ENCODE measurements at regions not wholly inside any gene's neighbourhood (a gene's known extent, or its start where the extent isn't known, plus 50 kb on each side); places are given as distances from the start of the nearest gene placed in this dataset.
A peak's percentile ranks its signal among the peaks of the same experiment; 100 is the strongest.
"Not testable (repeated sequence)": the region's sequence is repeated elsewhere in the genome, so short reads cannot be mapped to it uniquely, and the experiment has no call there.

DNA sequence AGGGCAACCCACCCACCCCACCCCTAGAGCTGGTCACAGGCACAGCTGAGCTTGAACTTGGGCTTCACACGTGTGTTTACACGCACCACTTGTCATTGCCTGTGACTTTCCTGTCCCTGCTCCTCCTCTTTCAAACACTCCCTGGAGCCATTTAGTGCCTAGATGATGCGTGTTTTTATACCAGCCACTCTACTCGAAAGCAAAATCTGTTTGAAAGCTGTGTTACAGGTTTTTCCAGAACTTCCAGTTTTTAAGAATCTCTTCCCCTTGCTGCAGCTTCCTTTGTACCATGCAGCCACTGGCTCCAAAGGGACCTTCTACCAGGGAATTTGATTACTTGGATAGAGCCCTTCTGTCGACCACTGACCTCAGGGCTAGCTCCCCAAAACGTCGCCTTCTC is 78.8 kb upstream of the SPRY4 start:
- no peaks in the 10 kb centered on the region for H3K27me3 Mint-ChIP-seq (ENCODE audit: unreplicated experiment)
- TF ChIP-seq, protein P1, sequence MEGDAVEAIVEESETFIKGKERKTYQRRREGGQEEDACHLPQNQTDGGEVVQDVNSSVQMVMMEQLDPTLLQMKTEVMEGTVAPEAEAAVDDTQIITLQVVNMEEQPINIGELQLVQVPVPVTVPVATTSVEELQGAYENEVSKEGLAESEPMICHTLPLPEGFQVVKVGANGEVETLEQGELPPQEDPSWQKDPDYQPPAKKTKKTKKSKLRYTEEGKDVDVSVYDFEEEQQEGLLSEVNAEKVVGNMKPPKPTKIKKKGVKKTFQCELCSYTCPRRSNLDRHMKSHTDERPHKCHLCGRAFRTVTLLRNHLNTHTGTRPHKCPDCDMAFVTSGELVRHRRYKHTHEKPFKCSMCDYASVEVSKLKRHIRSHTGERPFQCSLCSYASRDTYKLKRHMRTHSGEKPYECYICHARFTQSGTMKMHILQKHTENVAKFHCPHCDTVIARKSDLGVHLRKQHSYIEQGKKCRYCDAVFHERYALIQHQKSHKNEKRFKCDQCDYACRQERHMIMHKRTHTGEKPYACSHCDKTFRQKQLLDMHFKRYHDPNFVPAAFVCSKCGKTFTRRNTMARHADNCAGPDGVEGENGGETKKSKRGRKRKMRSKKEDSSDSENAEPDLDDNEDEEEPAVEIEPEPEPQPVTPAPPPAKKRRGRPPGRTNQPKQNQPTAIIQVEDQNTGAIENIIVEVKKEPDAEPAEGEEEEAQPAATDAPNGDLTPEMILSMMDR (IDR thresholded peaks at IDR 0.05; ENCODE audit: partially characterized antibody, unreplicated experiment) = no peak
- H3K9me3 Mint-ChIP-seq (ENCODE audit: unreplicated experiment) = peaks cover 4% of the 10 kb centered on the region
- DNase-seq = no peak
- peaks cover 22% of the 10 kb centered on the region for H3K4me1 Mint-ChIP-seq (ENCODE audit: low read depth, unreplicated experiment)
- no peak overlapping the region for H3K27ac Mint-ChIP-seq (ENCODE audit: unreplicated experiment)
- H3K36me3 Mint-ChIP-seq (ENCODE audit: unreplicated experiment) = no peaks in the 10 kb centered on the region
- H3K4me3 Mint-ChIP-seq (ENCODE audit: unreplicated experiment) = no peak overlapping the region

DNA sequence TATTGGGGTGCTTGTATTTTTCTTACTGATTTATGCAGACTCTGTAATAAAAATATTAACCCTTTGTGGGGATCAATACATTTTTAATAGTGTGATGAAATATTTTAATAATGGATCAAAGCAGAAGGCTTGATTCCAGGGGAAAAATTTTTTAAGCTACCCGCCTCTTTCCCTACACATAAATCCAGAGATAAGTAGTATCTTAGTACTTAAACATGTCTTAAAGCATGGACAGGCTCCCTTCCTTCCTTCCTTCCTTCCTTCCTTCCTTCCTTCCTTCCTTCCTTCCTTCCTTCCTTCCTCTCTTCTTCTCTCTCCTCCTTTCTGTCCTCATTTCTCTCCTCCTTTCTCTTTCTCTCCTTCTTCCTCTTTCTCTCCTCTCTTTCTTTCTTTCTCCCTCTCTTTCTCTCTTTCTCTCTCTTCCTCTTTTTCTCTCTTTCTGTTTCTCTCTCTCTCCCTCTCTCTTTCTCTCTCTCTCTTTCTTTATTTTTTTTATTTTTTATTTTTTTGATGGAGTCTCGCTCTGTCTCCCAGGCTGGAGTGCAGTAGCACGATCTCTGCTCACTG is 78.0 kb upstream of the SPRY4 start:
- Mint-ChIP-seq H3K4me1 (ENCODE audit: low read depth, unreplicated experiment) (peaks cover 22% of the 10 kb centered on the region), H3K27me3 (ENCODE audit: unreplicated experiment) (no peaks in the 10 kb centered on the region), H3K36me3 (ENCODE audit: unreplicated experiment) (no peaks in the 10 kb centered on the region), H3K27ac (ENCODE audit: unreplicated experiment) (no peak overlapping the region), H3K9me3 (ENCODE audit: unreplicated experiment) (peaks cover 1% of the 10 kb centered on the region), H3K4me3 (ENCODE audit: unreplicated experiment) (no peak overlapping the region)
- TF ChIP-seq, protein P1 (IDR thresholded peaks at IDR 0.05; ENCODE audit: partially characterized antibody, unreplicated experiment) = no peak
- no peak for DNase-seq

DNA sequence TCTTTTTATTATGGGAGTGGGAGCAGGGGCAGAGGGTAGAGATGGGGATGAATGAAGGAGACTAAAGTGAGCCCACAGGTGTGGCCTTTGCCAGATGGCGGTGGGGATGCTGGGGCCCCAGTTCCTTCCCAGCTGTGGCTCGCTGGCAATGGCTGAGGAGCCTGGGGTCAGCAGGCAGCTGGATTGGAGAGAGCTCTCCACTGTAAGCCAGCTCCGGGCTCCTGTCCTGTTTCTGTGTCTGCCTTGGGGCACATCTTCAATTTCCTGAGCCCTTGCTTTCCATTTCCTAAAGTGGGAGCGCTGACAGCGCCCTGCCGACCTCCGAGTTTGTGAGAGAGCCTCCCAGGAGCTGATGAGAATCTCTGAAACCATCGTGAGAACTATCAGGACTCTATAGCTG is 75.6 kb upstream of the SPRY4 start:
- Mint-ChIP-seq H3K27ac (ENCODE audit: unreplicated experiment) (no peak overlapping the region), H3K4me3 (ENCODE audit: unreplicated experiment) (no peak overlapping the region), H3K36me3 (ENCODE audit: unreplicated experiment) (peaks cover 18% of the 10 kb centered on the region), H3K4me1 (ENCODE audit: low read depth, unreplicated experiment) (peaks cover 22% of the 10 kb centered on the region), H3K9me3 (ENCODE audit: unreplicated experiment) (peaks cover 8% of the 10 kb centered on the region), H3K27me3 (ENCODE audit: unreplicated experiment) (peaks cover 4% of the 10 kb centered on the region)
- DNase-seq = no peak
- TF ChIP-seq, protein P1 (IDR thresholded peaks at IDR 0.05; ENCODE audit: partially characterized antibody, unreplicated experiment) = no peak

DNA sequence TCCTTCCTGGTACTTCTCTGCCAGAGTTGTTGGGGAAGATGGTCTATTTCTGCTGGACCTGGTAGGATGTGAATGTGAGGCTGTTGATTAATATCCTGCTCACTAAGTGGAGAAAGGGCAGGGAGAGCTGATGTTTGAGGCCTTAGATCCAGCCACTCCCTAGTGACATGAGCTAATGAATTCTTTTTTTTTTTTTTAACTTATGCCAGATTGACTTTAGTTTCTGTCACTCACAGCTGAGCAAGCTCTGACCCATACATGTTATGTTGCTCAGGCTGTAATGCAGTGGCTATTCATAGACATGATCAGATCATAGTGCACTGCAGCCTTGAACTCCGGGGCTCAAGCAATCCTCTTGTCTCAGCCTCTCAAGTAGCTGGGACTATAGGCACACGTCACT is 75.1 kb upstream of the SPRY4 start:
- DNase-seq = no peak
- H3K9me3 Mint-ChIP-seq (ENCODE audit: unreplicated experiment) = peaks cover 9% of the 10 kb centered on the region
- TF ChIP-seq, protein P1 (IDR thresholded peaks at IDR 0.05; ENCODE audit: partially characterized antibody, unreplicated experiment) = no peak
- peaks cover 22% of the 10 kb centered on the region for H3K36me3 Mint-ChIP-seq (ENCODE audit: unreplicated experiment)
- H3K27me3 Mint-ChIP-seq (ENCODE audit: unreplicated experiment) = peaks cover 4% of the 10 kb centered on the region
- H3K4me3 Mint-ChIP-seq (ENCODE audit: unreplicated experiment) = no peak overlapping the region
- peaks cover 22% of the 10 kb centered on the region for H3K4me1 Mint-ChIP-seq (ENCODE audit: low read depth, unreplicated experiment)
- peak overlapping the region; percentile 63 for H3K27ac Mint-ChIP-seq (ENCODE audit: unreplicated experiment)

DNA sequence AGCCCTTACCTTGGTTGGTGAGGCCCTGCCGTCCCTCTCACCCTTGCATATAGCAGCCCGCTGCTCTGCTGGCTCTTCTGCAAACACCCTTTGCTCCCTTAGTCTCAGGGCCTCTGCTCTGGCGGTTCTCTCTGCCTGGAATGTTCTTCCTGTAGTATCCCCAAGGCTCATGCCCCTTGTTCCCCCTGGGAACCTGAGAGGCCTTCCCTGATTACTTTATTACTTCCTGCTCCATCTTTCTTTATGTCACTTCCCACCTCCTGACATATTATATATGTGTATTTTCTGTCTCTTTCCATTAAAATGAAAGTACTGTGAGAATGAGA is 73.9 kb upstream of the SPRY4 start:
- Mint-ChIP-seq H3K4me1 (ENCODE audit: low read depth, unreplicated experiment) (peaks cover 15% of the 10 kb centered on the region), H3K9me3 (ENCODE audit: unreplicated experiment) (peaks cover 9% of the 10 kb centered on the region), H3K4me3 (ENCODE audit: unreplicated experiment) (no peak overlapping the region), H3K36me3 (ENCODE audit: unreplicated experiment) (peaks cover 22% of the 10 kb centered on the region), H3K27me3 (ENCODE audit: unreplicated experiment) (peaks cover 4% of the 10 kb centered on the region), H3K27ac (ENCODE audit: unreplicated experiment) (no peak overlapping the region)
- no peak for DNase-seq
- TF ChIP-seq, protein P1 (IDR thresholded peaks at IDR 0.05; ENCODE audit: partially characterized antibody, unreplicated experiment) = no peak

DNA sequence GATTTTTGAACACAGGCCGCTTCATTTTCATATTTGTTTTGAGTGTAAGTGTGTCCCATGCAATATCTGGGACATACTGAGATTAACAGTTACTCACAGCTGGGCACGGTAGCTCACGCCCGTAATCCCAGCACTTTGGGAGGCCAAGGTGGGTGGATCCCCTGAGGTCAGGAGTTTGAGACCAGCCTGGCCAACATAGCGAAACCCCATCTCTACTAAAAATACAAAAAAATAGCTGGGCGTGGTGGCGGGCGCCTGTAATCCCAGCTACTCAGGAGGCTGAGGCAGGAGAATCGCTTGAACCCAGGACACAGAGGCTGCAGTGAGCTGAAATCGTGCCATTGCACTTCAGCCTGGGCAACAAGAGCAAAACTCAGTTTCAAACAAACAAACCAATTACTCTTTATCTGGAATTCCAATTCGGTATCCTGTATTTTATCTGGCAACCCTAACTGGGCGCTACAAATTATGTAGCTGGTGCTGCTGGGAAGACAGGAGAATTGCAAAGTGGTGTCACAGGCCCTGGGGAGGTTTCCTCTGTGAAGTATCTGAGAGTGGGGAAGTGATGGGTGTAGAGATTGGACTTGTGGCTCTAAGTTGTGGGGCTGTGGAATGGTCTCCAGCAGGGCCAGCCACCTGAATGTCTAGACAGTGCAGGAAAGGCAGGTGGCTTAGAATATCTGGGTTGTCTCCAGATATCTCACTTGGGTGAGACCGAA is 73.3 kb upstream of the SPRY4 start:
- not testable (repeated sequence) for H3K27me3 Mint-ChIP-seq (ENCODE audit: unreplicated experiment); H3K27ac Mint-ChIP-seq (ENCODE audit: unreplicated experiment); H3K4me3 Mint-ChIP-seq (ENCODE audit: unreplicated experiment); DNase-seq; H3K9me3 Mint-ChIP-seq (ENCODE audit: unreplicated experiment)
- peaks cover 22% of the 10 kb centered on the region for H3K36me3 Mint-ChIP-seq (ENCODE audit: unreplicated experiment)
- peaks cover 13% of the 10 kb centered on the region for H3K4me1 Mint-ChIP-seq (ENCODE audit: low read depth, unreplicated experiment)
